Kidney (tissue), 13 donors: ENCODE measurements at regions not wholly inside any gene's neighbourhood (a gene's known extent, or its start where the extent isn't known, plus 50 kb on each side); places are given as distances from the start of the nearest gene placed in this dataset.

Experiments used
- DNase-seq, 5 donors: peaks; one replicate each; pipeline ENCODE4 v3.0.0-alpha.2; 2013 to 2020
- FAIRE-seq: peaks from 2 replicates; lab custom pipeline; 2012; peaks lifted over from hg19 to GRCh38; lab: Jason Lieb, UNC
- H3K27ac ChIP-seq, 2 donors: one replicate each; pipeline ENCODE4 v1.7.0; 2013; ENCODE audit warnings: low read depth in 2 of 2, low read length in 2 of 2, inconsistent platforms in 1 of 2
- H3K27me3 ChIP-seq: one replicate; pipeline ENCODE4 v1.7.1; 2013; ENCODE audit warnings: low read length, inconsistent platforms; ENCODE audit not compliant: control insufficient read depth, insufficient read depth
- H3K36me3 ChIP-seq, 3 donors: one replicate each; pipeline versions ENCODE4 v1.7.0 to v1.7.1; 2013; ENCODE audit warnings: low read length in 3 of 3, control low read depth in 1 of 3, inconsistent platforms in 1 of 3; ENCODE audit not compliant: insufficient read depth in 3 of 3, control insufficient read depth in 2 of 3
- H3K4me1 ChIP-seq, 3 donors: one replicate each; pipeline versions ENCODE4 v1.7.0 to v1.7.1; 2013; ENCODE audit warnings: low read length in 3 of 3, inconsistent platforms in 1 of 3, low read depth in 1 of 3; ENCODE audit not compliant: control insufficient read depth in 2 of 3, insufficient read depth in 2 of 3
- H3K4me3 ChIP-seq, 3 donors: one replicate each; pipeline versions ENCODE4 v1.7.0 to v1.8.1; 2013; ENCODE audit warnings: low read length in 3 of 3, control low read depth in 1 of 3, inconsistent platforms in 1 of 3
- H3K9ac ChIP-seq, 3 donors: one replicate each; pipeline versions ENCODE4 v1.7.0 to v1.7.1; 2013; ENCODE audit warnings: low read length in 3 of 3, control low read depth in 1 of 3, inconsistent platforms in 1 of 3
- H3K9me3 ChIP-seq, 3 donors: one replicate each; pipeline versions ENCODE4 v1.7.0 to v1.7.1; 2013; ENCODE audit warnings: low read length in 3 of 3, control low read depth in 1 of 3, inconsistent platforms in 1 of 3; ENCODE audit not compliant: control insufficient read depth in 2 of 3, insufficient read depth in 1 of 3
- intact Hi-C: fragments of 100-400 bp; cut with DNase I; formaldehyde crosslinking; loops from one replicate; pipeline ENCODE4 v1.11.1; 2022
- TF ChIP-seq, protein P1 (sequence below): IDR thresholded peaks from 3 replicates; pipeline ENCODE4 v1.5.1; 2012; ENCODE audit warnings: mild to moderate bottlenecking, moderate library complexity, borderline replicate concordance; ENCODE audit not compliant: insufficient read depth; ENCODE audit errors: extremely low read depth
- donor health status: control.
- donor health status: control.
- donor health status: control.
- donor health status: control.
- donor health status: control.
- donor health status: DM: yes; HTN: yes; CAD: no.
- donor health status: Normal renal cell carcinoma (clear cell type).

DNA sequence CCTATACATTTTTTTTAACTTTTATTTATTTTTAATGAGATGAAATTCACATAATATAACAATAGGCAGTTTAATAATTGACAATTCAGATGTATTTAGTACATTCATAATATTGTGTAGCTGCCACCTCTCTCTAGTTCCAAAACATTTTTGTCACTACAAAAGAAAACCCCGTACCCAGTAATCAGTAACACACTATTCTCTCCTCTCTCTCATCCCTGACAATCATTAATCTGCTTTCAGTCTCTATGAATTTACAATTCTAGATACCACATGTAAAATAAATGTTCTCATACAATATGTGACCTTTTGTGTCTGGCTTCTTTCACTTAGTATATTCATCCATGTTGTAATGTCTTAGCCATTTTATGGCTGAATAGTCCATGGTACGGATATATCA lies 244.8 kb upstream of the DMRT1 start:
- no peak overlapping the region for H3K4me3 ChIP-seq
- no peak overlapping the region for H3K9ac ChIP-seq
- H3K9me3 ChIP-seq = no peaks in the 10 kb centered on the region
- no peaks in the 10 kb centered on the region for H3K27me3 ChIP-seq
- no peak overlapping the region for H3K27ac ChIP-seq
- no peak for DNase-seq
- FAIRE-seq = no peak
- no peaks in the 10 kb centered on the region for H3K36me3 ChIP-seq
- TF ChIP-seq, protein P1, sequence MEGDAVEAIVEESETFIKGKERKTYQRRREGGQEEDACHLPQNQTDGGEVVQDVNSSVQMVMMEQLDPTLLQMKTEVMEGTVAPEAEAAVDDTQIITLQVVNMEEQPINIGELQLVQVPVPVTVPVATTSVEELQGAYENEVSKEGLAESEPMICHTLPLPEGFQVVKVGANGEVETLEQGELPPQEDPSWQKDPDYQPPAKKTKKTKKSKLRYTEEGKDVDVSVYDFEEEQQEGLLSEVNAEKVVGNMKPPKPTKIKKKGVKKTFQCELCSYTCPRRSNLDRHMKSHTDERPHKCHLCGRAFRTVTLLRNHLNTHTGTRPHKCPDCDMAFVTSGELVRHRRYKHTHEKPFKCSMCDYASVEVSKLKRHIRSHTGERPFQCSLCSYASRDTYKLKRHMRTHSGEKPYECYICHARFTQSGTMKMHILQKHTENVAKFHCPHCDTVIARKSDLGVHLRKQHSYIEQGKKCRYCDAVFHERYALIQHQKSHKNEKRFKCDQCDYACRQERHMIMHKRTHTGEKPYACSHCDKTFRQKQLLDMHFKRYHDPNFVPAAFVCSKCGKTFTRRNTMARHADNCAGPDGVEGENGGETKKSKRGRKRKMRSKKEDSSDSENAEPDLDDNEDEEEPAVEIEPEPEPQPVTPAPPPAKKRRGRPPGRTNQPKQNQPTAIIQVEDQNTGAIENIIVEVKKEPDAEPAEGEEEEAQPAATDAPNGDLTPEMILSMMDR = no peak
- intact Hi-C loops = no loop called here
- peaks cover 0 to 2% (median 0%) of the 10 kb centered on the region in 3 donors for H3K4me1 ChIP-seq

DNA sequence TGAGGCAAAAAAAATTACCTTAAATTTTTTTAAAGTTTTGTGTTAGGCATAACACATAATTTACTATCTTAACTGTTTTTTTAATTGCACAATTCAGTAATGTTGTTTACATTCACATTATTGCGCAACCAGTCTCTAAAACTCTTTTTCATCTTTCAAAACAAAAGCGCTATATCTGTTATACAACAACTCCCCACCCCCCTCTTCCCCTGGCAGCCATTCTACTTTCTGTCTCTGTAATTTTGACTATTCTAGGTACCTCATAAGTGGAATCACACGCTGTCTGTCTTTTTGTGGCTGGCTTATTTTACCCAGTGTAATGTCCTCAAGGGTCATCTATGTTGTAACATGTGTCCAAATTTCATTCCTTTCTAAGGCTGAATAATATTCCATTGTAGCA lies 241.5 kb upstream of the DMRT1 start:
- Histone ChIP-seq H3K27me3 (no peaks in the 10 kb centered on the region), H3K4me3 (no peak overlapping the region), H3K4me1 (no peaks in the 10 kb centered on the region), H3K27ac (no peak overlapping the region), H3K9ac (no peak overlapping the region), H3K36me3 (no peaks in the 10 kb centered on the region), H3K9me3 (no peaks in the 10 kb centered on the region)
- intact Hi-C loops = no loop called here
- TF ChIP-seq, protein P1 = no peak
- no peak for DNase-seq
- FAIRE-seq = no peak

DNA sequence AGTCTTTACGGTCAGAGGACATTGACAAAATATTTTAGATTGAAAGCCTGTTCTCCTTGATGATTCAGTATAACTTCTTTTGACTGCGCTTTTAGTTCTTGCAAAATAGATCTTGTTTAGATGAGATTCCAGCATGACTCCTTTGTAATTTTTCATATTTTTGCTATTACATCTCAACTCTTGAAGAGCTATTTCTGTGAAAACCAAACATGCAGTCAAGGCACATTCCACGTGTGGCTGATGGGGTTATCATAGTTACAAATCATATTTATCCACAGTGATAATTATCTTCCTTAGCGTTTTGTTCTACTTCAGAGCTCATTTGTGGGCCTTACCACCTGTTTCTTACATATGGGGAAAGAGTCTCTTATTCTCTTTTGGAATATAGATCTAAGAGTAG lies 238.8 kb upstream of the DMRT1 start:
- no peak for FAIRE-seq

More for the DNA sequence above, 238.8 kb upstream of the DMRT1 start:
- Histone ChIP-seq H3K9me3 (no peaks in the 10 kb centered on the region), H3K9ac (no peak overlapping the region), H3K27me3 (no peaks in the 10 kb centered on the region), H3K4me3 (no peak overlapping the region), H3K27ac (no peak overlapping the region), H3K36me3 (no peaks in the 10 kb centered on the region), H3K4me1 (no peaks in the 10 kb centered on the region)
- intact Hi-C loops = no loop called here
- TF ChIP-seq, protein P1 = no peak
- no peak for DNase-seq
